DOHH2 (cell line): ENCODE measurements at regions not wholly inside any gene's neighbourhood (a gene's known extent, or its start where the extent isn't known, plus 50 kb on each side); places are given as distances from the start of the nearest gene placed in this dataset.

Source experiments
- H3F3A ChIP-seq: fragments of 200-600 bp; sonication (generic), shearing (Covaris generic); 2 replicates; pipeline ENCODE4 v1.6.0; 2016; ENCODE audit warnings: antibody characterized with exemption, mild to moderate bottlenecking; ENCODE audit not compliant: control insufficient read depth, insufficient read depth
- H3K27ac ChIP-seq: fragments of 200-600 bp; sonication (generic); 2 replicates; pipeline ENCODE4 v1.5.1; 2014; ENCODE audit warnings: low read depth, mild to moderate bottlenecking, low read length, moderate library complexity
- H3K27me3 ChIP-seq: fragments of 200-600 bp; sonication (generic); 2 replicates; pipeline ENCODE4 v1.6.1; 2014; ENCODE audit warnings: mild to moderate bottlenecking, low read length, mixed read lengths; ENCODE audit not compliant: control insufficient read depth
- H3K36me3 ChIP-seq: fragments of 200-600 bp; sonication (generic); 2 replicates; pipeline ENCODE4 v1.6.1; 2014; ENCODE audit warnings: mild to moderate bottlenecking, low read length, moderate library complexity, mixed read lengths; ENCODE audit not compliant: control insufficient read depth
- H3K4me1 ChIP-seq: fragments of 200-600 bp; sonication (generic); 2 replicates; pipeline ENCODE4 v1.6.1; 2014; ENCODE audit warnings: mild to moderate bottlenecking, low read length, mixed read lengths; ENCODE audit not compliant: control insufficient read depth
- H3K4me2 ChIP-seq: fragments of 200-600 bp; sonication (generic); 2 replicates; pipeline ENCODE4 v1.6.0; 2014; ENCODE audit warnings: mild to moderate bottlenecking, low read length, moderate library complexity
- H3K4me3 ChIP-seq: fragments of 200-600 bp; sonication (generic); 2 replicates; pipeline ENCODE4 v1.5.1; 2014; ENCODE audit warnings: mild to moderate bottlenecking, low read length, mixed read lengths
- H3K79me2 ChIP-seq: fragments of 200-600 bp; sonication (generic); 2 replicates; pipeline ENCODE4 v1.6.1; 2014; ENCODE audit warnings: mild to moderate bottlenecking, low read length, mixed read lengths; ENCODE audit not compliant: control insufficient read depth
- H3K9me2 ChIP-seq: fragments of 200-600 bp; sonication (generic); replicated peaks from 2 replicates; pipeline ENCODE4 v1.6.1; 2014; ENCODE audit warnings: mild to moderate bottlenecking, low read length, mixed read lengths; ENCODE audit not compliant: control insufficient read depth
- H3K9me3 ChIP-seq: fragments of 200-600 bp; sonication (generic); 2 replicates; pipeline ENCODE4 v1.6.1; 2014; ENCODE audit warnings: antibody characterized with exemption, low read length, mixed read lengths; ENCODE audit not compliant: control insufficient read depth, insufficient read depth
- H4K20me1 ChIP-seq: fragments of 200-600 bp; sonication (generic); 2 replicates; pipeline ENCODE4 v1.6.0; 2014; ENCODE audit warnings: low read depth, mild to moderate bottlenecking, antibody characterized with exemption, low read length, moderate library complexity; ENCODE audit not compliant: control insufficient read depth, insufficient read depth
- CTCF ChIP-seq: fragments of 200-600 bp; sonication (generic); IDR thresholded peaks from one replicate; pipeline ENCODE4 v1.5.1; 2014; ENCODE audit warnings: antibody characterized with exemption, mild to moderate bottlenecking, low read depth, low read length; ENCODE audit not compliant: poor library complexity, severe bottlenecking
- EZH2phosphoT487 ChIP-seq: fragments of 200-600 bp; sonication (generic); IDR thresholded peaks from 2 replicates; pipeline ENCODE4 v1.6.1; 2017; ENCODE audit warnings: borderline replicate concordance, mild to moderate bottlenecking, antibody characterized with exemption, low read length, moderate library complexity, mixed read lengths

GRCh38 chr14:98999901-99000300, 272.1 kb downstream of the BCL11B start:
- H3K9me2 ChIP-seq: no peaks in the 10 kb centered on the region
- H3K4me2 ChIP-seq: no peak overlapping the region
- H3K4me3 ChIP-seq: no peak overlapping the region
- H3K9me3 ChIP-seq: no peaks in the 10 kb centered on the region
- no peaks in the 10 kb centered on the region for H3K27me3 ChIP-seq
- no peak overlapping the region for H3K27ac ChIP-seq
- TF ChIP-seq EZH2phosphoT487: no peak
- no peak for TF ChIP-seq CTCF
- no peaks in the 10 kb centered on the region for H4K20me1 ChIP-seq
- H3K4me1 ChIP-seq: no peaks in the 10 kb centered on the region
- H3K36me3 ChIP-seq: no peaks in the 10 kb centered on the region
- H3K79me2 ChIP-seq: no peaks in the 10 kb centered on the region
- H3F3A ChIP-seq: no peaks in the 10 kb centered on the region

GRCh38 chr14:99001241-99001640, 270.8 kb downstream of the BCL11B start:
- H3K4me3 ChIP-seq: no peak overlapping the region
- no peaks in the 10 kb centered on the region for H3K27me3 ChIP-seq
- H3K9me2 ChIP-seq: no peaks in the 10 kb centered on the region
- H3K4me1 ChIP-seq: no peaks in the 10 kb centered on the region
- TF ChIP-seq CTCF: no peak
- TF ChIP-seq EZH2phosphoT487: no peak
- no peaks in the 10 kb centered on the region for H3F3A ChIP-seq
- no peaks in the 10 kb centered on the region for H3K79me2 ChIP-seq
- H3K9me3 ChIP-seq: no peaks in the 10 kb centered on the region
- H3K27ac ChIP-seq: no peak overlapping the region
- H3K36me3 ChIP-seq: no peaks in the 10 kb centered on the region
- no peaks in the 10 kb centered on the region for H4K20me1 ChIP-seq
- no peak overlapping the region for H3K4me2 ChIP-seq

GRCh38 chr14:99003646-99004045, 268.4 kb downstream of the BCL11B start:
- TF ChIP-seq EZH2phosphoT487: no peak
- no peaks in the 10 kb centered on the region for H3K9me3 ChIP-seq
- no peaks in the 10 kb centered on the region for H3K79me2 ChIP-seq
- H3F3A ChIP-seq: no peaks in the 10 kb centered on the region
- H3K9me2 ChIP-seq: no peaks in the 10 kb centered on the region
- H3K27ac ChIP-seq: no peak overlapping the region
- H3K4me2 ChIP-seq: no peak overlapping the region
- no peaks in the 10 kb centered on the region for H3K36me3 ChIP-seq
- H3K27me3 ChIP-seq: no peaks in the 10 kb centered on the region
- H3K4me1 ChIP-seq: no peaks in the 10 kb centered on the region
- no peaks in the 10 kb centered on the region for H4K20me1 ChIP-seq
- no peak overlapping the region for H3K4me3 ChIP-seq

- TF ChIP-seq CTCF (no peak), EZH2phosphoT487 (no peak)
- Histone ChIP-seq H3K4me2 (no peak overlapping the region), H3K79me2 (no peaks in the 10 kb centered on the region), H3K27me3 (no peaks in the 10 kb centered on the region), H3K4me3 (no peak overlapping the region), H3K36me3 (no peaks in the 10 kb centered on the region), H3K9me2 (no peaks in the 10 kb centered on the region), H4K20me1 (no peaks in the 10 kb centered on the region), H3K9me3 (no peaks in the 10 kb centered on the region), H3K4me1 (no peaks in the 10 kb centered on the region), H3F3A (no peaks in the 10 kb centered on the region), H3K27ac (no peak overlapping the region)
Measured at GRCh38 chr14:99004112-99004511, 267.9 kb downstream of the BCL11B start.
